CD4-positive, CD25-positive, alpha-beta regulatory T cell (primary cell): ENCODE measurements at regions not wholly inside any gene's neighbourhood (a gene's known extent, or its start where the extent isn't known, plus 50 kb on each side); places are given as distances from the start of the nearest gene placed in this dataset.
A peak's percentile ranks its signal among the peaks of the same experiment; 100 is the strongest.

ENCODE experiments used
- ATAC-seq, 2 donors: fragments of 150-1000 bp; cut with Tn5 transposase; one replicate each; pipeline ENCODE4 v1.10.0; 2021; ENCODE audit warnings: low read depth in 2 of 2, moderate number of reproducible peaks in 2 of 2, moderate library complexity in 1 of 2
- DNase-seq, 3 donors: peaks; one replicate each; pipeline versions ENCODE4 v3.0.0 to v3.0.0-alpha.2; 2012 to 2022; ENCODE audit warnings: mixed read lengths in 1 of 3
- H3K27ac ChIP-seq: one replicate; pipeline ENCODE4 v1.7.0; 2013; ENCODE audit warnings: mild to moderate bottlenecking, low read length; ENCODE audit not compliant: insufficient read depth, poor library complexity, severe bottlenecking
- H3K27me3 ChIP-seq: one replicate; pipeline ENCODE4 v1.7.0; 2013; ENCODE audit warnings: low read length; ENCODE audit not compliant: control insufficient read depth, insufficient read depth
- H3K36me3 ChIP-seq: one replicate; pipeline ENCODE4 v1.7.0; 2013; ENCODE audit warnings: mild to moderate bottlenecking, low read length, moderate library complexity; ENCODE audit not compliant: control insufficient read depth, insufficient read depth
- H3K4me1 ChIP-seq: 2 replicates; pipeline ENCODE4 v1.7.0; 2013; ENCODE audit warnings: mild to moderate bottlenecking, low read length; ENCODE audit not compliant: insufficient read depth, control insufficient read depth, poor library complexity, severe bottlenecking
- H3K4me3 ChIP-seq: one replicate; pipeline ENCODE4 v1.7.0; 2013; ENCODE audit warnings: low read depth, mild to moderate bottlenecking, low read length, moderate library complexity
- H3K9me3 ChIP-seq, 2 experiments: 1 replicate in 1 of 2; 2 replicates in 1 of 2; pipeline ENCODE4 v1.7.0; 2013; ENCODE audit warnings: low read length in 2 of 2, mild to moderate bottlenecking in 1 of 2, moderate library complexity in 1 of 2; ENCODE audit not compliant: control insufficient read depth in 2 of 2
- H3K27ac Mint-ChIP-seq, 3 donors: one replicate each; pipeline ENCODE4 v1.8.0; 2020 to 2022; ENCODE audit warnings: mild to moderate bottlenecking in 3 of 3, mixed read lengths in 3 of 3, moderate library complexity in 2 of 3
- H3K27me3 Mint-ChIP-seq: one replicate; pipeline ENCODE4 v1.8.0; 2022; ENCODE audit warnings: mild to moderate bottlenecking, mixed read lengths
- H3K36me3 Mint-ChIP-seq: one replicate; pipeline ENCODE4 v1.8.0; 2020; ENCODE audit warnings: mixed read lengths
- H3K4me1 Mint-ChIP-seq, 4 donors: one replicate each; pipeline ENCODE4 v1.8.0; 2020 to 2022; ENCODE audit warnings: mixed read lengths in 4 of 4, mild to moderate bottlenecking in 1 of 4
- H3K4me3 Mint-ChIP-seq, 4 donors: one replicate each; pipeline ENCODE4 v1.8.0; 2020 to 2022; ENCODE audit warnings: mild to moderate bottlenecking in 4 of 4, mixed read lengths in 4 of 4, moderate library complexity in 3 of 4
- H3K9me3 Mint-ChIP-seq, 7 donors: one replicate each; pipeline ENCODE4 v1.8.0; 2020 to 2022; ENCODE audit warnings: mixed read lengths in 7 of 7, mild to moderate bottlenecking in 3 of 7, moderate library complexity in 2 of 7

DNA sequence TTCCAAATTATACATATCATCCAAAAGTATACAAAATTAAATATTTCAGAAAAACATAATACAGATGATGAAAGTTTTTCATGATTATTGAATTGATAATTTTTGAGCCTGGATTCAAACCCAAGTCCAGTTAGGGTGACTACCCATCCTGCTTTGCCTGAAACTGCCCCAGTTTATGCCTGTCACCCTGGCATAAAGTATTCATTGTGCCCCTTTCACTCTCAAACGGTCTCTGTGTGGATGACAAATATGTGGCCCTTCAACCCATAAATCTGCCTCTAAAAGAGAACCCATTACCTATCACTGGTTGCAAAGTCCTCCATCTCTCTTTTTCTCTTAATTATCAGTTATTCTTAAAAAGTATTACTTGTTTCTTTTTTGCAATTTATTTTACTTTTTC is 553.7 kb upstream of the JARID2 start:
- Mint-ChIP-seq H3K4me1 (peaks cover 0 to 5% (median 0%) of the 10 kb centered on the region in 4 donors), H3K4me3 (no peak overlapping the region), H3K9me3 (no peaks in the 10 kb centered on the region), H3K27ac (no peak overlapping the region), H3K27me3 (no peaks in the 10 kb centered on the region), H3K36me3 (no peaks in the 10 kb centered on the region)
- H3K27me3 ChIP-seq: no peaks in the 10 kb centered on the region
- H3K9me3 ChIP-seq: no peaks in the 10 kb centered on the region
- no peak overlapping the region for H3K27ac ChIP-seq
- no peak overlapping the region for H3K4me3 ChIP-seq
- no peaks in the 10 kb centered on the region for H3K4me1 ChIP-seq
- H3K36me3 ChIP-seq: no peaks in the 10 kb centered on the region
- ATAC-seq (no peak), DNase-seq (peak in 1 of 3 donors; percentile 14)

DNA sequence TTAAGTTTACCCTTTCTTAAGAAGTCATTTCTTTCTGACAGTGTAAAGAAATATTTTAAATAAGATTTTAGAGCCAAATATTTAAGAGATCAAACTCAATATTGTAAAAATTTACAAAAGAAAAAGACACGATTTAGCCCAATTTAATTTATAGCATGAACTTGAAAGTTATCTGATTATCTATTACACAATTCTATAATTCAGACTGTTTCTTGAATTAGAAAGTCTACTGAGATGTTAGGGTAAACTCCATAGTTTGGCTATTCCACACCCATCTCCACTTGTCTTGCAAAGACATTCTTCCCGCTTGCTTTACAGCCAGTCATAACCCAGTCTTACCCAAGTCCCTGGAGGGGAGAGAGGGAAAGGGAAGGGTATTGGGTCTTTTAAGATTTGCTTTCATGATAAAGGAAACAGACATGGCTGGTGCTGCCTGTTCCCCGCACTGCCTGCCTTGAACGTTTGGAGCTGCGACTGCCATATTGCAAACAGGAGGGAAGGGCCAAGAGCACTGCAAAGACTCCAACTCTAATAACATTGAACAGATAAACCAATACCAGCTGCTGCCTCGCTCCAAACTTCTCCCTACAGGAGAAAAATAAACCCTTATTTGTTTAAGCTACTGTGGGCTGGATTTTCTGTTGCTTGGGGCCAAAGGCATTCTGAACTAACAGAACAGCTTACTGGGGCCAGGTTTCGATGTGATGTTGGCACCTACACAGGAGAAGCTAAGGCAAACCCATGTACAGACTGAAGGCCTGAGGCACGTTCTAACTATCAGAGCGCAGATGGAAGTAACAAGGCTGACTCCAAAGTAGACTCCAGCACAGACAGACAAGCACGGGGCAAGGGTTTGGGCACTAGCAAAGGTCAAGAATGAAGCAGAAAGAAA is 552.3 kb upstream of the JARID2 start:
- Mint-ChIP-seq H3K36me3 (no peaks in the 10 kb centered on the region), H3K27me3 (no peaks in the 10 kb centered on the region), H3K9me3 (no peaks in the 10 kb centered on the region), H3K27ac (no peak overlapping the region), H3K4me1 (peaks cover 0 to 5% (median 0%) of the 10 kb centered on the region in 4 donors), H3K4me3 (no peak overlapping the region)
- no peak for ATAC-seq
- Histone ChIP-seq H3K36me3 (no peaks in the 10 kb centered on the region), H3K9me3 (no peaks in the 10 kb centered on the region), H3K27ac (no peak overlapping the region), H3K4me1 (no peaks in the 10 kb centered on the region), H3K27me3 (no peaks in the 10 kb centered on the region), H3K4me3 (no peak overlapping the region)
- no peak for DNase-seq

DNA sequence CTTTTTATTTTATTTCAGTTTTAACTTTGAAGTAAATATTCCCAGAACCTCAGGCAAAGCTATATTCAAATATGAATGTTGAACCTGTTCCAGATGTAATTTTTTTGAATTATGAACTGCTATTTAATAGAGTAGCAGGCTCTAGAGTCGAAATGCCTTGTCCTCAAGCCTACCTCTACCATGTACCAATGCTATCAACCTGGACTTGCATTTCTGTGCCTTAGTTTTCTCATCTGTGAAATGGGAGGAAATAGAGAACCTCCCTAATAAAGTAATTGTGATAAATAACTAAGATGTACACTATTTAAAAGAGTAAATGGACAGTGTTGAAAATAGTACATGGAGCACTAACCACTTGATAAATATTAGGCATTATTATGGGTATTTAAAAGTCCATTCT is 551.6 kb upstream of the JARID2 start:
- no peaks in the 10 kb centered on the region for H3K9me3 Mint-ChIP-seq
- DNase-seq (no peak), ATAC-seq (no peak)
- H3K36me3 ChIP-seq: no peaks in the 10 kb centered on the region
- H3K4me3 ChIP-seq: no peak overlapping the region
- H3K4me3 Mint-ChIP-seq: no peak overlapping the region
- no peak overlapping the region for H3K27ac ChIP-seq
- no peaks in the 10 kb centered on the region for H3K27me3 ChIP-seq
- H3K4me1 ChIP-seq: no peaks in the 10 kb centered on the region
- no peaks in the 10 kb centered on the region for H3K27me3 Mint-ChIP-seq
- no peaks in the 10 kb centered on the region for H3K36me3 Mint-ChIP-seq
- H3K27ac Mint-ChIP-seq: no peak overlapping the region
- H3K9me3 ChIP-seq: no peaks in the 10 kb centered on the region
- H3K4me1 Mint-ChIP-seq: peaks cover 0 to 5% (median 0%) of the 10 kb centered on the region in 4 donors

DNA sequence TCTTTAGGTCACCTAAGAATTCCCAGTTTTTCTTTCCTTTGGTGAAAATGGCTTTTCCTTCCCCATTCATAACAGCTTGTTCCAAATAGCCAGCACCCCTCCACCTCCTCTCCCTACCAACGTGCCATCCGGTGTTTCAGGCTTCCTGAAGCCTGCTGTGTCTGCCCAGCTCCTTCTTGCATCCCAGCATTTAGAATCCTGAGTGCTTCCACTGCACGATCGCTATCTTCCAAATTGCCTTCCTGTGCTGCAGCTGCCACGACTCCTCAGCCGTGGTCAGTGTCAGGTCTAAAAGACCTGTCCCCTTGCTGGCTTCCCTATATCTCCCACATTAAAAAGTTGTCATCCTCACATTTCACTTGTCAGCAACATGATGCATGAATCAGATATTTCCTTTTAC is 550.3 kb upstream of the JARID2 start:
- H3K27ac ChIP-seq: no peak overlapping the region
- ATAC-seq (no peak), DNase-seq (no peak)
- Mint-ChIP-seq H3K4me1 (peaks cover 0 to 5% (median 0%) of the 10 kb centered on the region in 4 donors), H3K27me3 (no peaks in the 10 kb centered on the region), H3K4me3 (no peak overlapping the region), H3K36me3 (no peaks in the 10 kb centered on the region), H3K27ac (no peak overlapping the region), H3K9me3 (no peaks in the 10 kb centered on the region)
- H3K9me3 ChIP-seq: no peaks in the 10 kb centered on the region
- H3K36me3 ChIP-seq: no peaks in the 10 kb centered on the region
- H3K4me1 ChIP-seq: no peaks in the 10 kb centered on the region
- H3K4me3 ChIP-seq: no peak overlapping the region
- H3K27me3 ChIP-seq: no peaks in the 10 kb centered on the region

DNA sequence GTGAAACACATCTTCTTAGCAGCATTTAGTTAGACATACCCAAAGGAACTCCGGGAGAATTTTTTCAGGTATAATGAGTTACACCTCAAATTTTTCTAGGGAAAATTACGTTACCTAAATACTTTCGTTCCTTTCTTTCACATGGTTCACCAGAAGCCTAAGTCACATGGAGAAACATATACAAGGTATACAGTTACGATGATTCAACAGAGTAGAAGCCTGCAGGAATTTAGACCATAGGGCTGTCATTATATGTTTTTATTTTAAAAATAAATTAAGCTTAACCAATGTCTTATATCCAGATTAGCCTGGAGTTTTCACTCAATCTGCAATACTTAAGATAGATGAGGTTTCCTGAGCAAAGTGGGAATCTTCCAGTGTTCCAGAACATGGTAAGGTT is 549.5 kb upstream of the JARID2 start:
- ATAC-seq (no peak), DNase-seq (no peak)
- no peaks in the 10 kb centered on the region for H3K27me3 Mint-ChIP-seq
- Histone ChIP-seq H3K27ac (no peak overlapping the region), H3K9me3 (no peaks in the 10 kb centered on the region), H3K4me1 (no peaks in the 10 kb centered on the region), H3K4me3 (no peak overlapping the region), H3K27me3 (no peaks in the 10 kb centered on the region), H3K36me3 (no peaks in the 10 kb centered on the region)
- H3K36me3 Mint-ChIP-seq: no peaks in the 10 kb centered on the region
- H3K4me1 Mint-ChIP-seq: peaks cover 0 to 5% (median 0%) of the 10 kb centered on the region in 4 donors
- H3K27ac Mint-ChIP-seq: no peak overlapping the region
- no peak overlapping the region for H3K4me3 Mint-ChIP-seq
- H3K9me3 Mint-ChIP-seq: no peaks in the 10 kb centered on the region

DNA sequence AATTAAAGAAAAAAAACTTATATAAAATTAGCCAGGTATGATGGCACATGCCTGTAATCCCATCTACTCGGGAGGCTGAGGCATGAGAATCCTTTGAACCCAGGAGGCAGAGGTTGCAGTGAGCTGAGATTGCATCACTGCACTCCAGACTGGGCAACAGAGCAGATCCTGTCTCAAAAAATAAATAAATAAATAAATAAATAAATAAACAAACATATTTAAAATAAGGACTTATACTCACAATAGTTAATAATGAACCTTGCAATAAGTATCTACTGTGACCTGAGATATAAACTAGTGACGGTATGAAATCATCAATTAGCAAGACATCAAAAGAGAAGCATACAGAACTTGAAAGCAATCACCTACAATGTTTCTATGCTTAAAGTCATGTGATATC is 548.4 kb upstream of the JARID2 start:
- H3K27ac ChIP-seq: no peak overlapping the region
- DNase-seq (no peak), ATAC-seq (no peak)
- Mint-ChIP-seq H3K36me3 (no peaks in the 10 kb centered on the region), H3K4me1 (peaks cover 0 to 5% (median 0%) of the 10 kb centered on the region in 4 donors), H3K9me3 (peaks cover 0 to 4% (median 0%) of the 10 kb centered on the region in 7 donors), H3K27me3 (no peaks in the 10 kb centered on the region), H3K27ac (no peak overlapping the region), H3K4me3 (no peak overlapping the region)
- no peaks in the 10 kb centered on the region for H3K4me1 ChIP-seq
- no peak overlapping the region for H3K4me3 ChIP-seq
- no peaks in the 10 kb centered on the region for H3K27me3 ChIP-seq
- no peaks in the 10 kb centered on the region for H3K36me3 ChIP-seq
- H3K9me3 ChIP-seq: no peaks in the 10 kb centered on the region

DNA sequence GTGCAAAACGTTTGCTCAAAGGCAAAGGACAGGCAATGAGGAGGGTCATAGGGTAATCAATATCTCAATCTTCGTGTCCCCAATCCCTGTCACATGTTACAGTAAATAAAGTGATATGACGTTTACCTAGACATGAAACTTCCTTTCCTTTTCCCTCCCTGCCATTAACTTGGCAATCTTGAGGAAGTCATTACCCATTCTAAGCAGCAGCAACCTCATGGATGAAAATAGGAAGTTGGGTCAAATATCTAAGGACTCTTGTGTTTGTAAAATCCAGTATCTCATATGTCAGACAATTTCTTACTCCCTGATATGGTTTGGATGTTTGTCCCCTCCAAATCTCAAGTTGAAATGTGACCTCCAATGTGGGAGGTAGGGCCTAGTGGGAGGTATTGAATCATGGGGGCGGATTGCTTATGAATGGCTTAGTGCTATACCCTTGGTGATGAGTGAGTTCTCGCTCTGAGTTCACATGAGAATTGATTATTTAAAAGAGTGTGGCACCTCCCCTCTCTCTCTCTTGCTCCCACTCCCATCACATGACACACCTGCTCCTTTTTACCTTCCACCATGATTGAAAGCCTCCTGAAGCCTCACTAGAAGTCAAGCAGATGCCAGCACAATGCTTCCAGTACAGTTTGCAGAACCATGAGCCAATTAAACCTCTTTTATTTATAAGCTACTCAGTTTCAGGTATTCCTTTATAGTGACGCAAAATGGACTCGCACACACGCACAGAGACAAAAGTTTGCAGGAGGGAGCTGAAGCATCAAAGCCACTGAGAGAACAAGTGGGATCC is 545.9 kb upstream of the JARID2 start:
- Histone ChIP-seq H3K4me1 (no peaks in the 10 kb centered on the region), H3K36me3 (no peaks in the 10 kb centered on the region), H3K27me3 (no peaks in the 10 kb centered on the region), H3K9me3 (no peaks in the 10 kb centered on the region), H3K4me3 (no peak overlapping the region), H3K27ac (no peak overlapping the region)
- H3K27me3 Mint-ChIP-seq: no peaks in the 10 kb centered on the region
- no peak overlapping the region for H3K27ac Mint-ChIP-seq
- peaks cover 0 to 4% (median 0%) of the 10 kb centered on the region in 7 donors for H3K9me3 Mint-ChIP-seq
- DNase-seq (no peak), ATAC-seq (no peak)
- H3K4me1 Mint-ChIP-seq: peaks cover 0 to 5% (median 0%) of the 10 kb centered on the region in 4 donors
- H3K4me3 Mint-ChIP-seq: no peak overlapping the region
- no peaks in the 10 kb centered on the region for H3K36me3 Mint-ChIP-seq
